Vagina (tissue), 2 donors: ENCODE measurements at regions not wholly inside any gene's neighbourhood (a gene's known extent, or its start where the extent isn't known, plus 50 kb on each side); places are given as distances from the start of the nearest gene placed in this dataset.

Source experiments
- CTCF ChIP-seq, 3 experiments: fragments of 450-650 bp in 2 of 3; fragments of 200-600 bp in 1 of 3; sonication (generic) in 1 of 3; IDR thresholded peaks; one replicate each; pipeline ENCODE4 v1.5.1; 2017 to 2019; ENCODE audit warnings: antibody characterized with exemption in 3 of 3, mild to moderate bottlenecking in 2 of 3, moderate library complexity in 2 of 3
- POLR2A ChIP-seq, 2 donors: fragments of 450-650 bp; IDR thresholded peaks; one replicate each; pipeline ENCODE4 v1.6.1; 2017; ENCODE audit warnings: antibody characterized with exemption in 2 of 2, mild to moderate bottlenecking in 2 of 2, moderate library complexity in 2 of 2

GRCh38 chr3:181446741-181447140 lies 265.0 kb upstream of the SOX2 start:
- TF ChIP-seq POLR2A (IDR thresholded peaks at IDR 0.05) (no peak), CTCF (IDR thresholded peaks at IDR 0.05) (no peak)
